ENCODE measurements at regions not wholly inside any gene's neighbourhood (a gene's known extent, or its start where the extent isn't known, plus 50 kb on each side); places are given as distances from the start of the nearest gene placed in this dataset.

GRCh38 chr10:120278069-120278468 is 179.0 kb upstream of the PLPP4 start:
- DNase-seq (no peak), ATAC-seq (no peak)
- H3K27me3 ChIP-seq: peaks cover 0 to 5% (median 0%) of the 10 kb centered on the region in 7 donors
- H3K9me3 ChIP-seq: peaks cover 0 to 9% (median 0%) of the 10 kb centered on the region in 11 donors
- intact Hi-C loops (cut with DNase I): no loop called here
- no peak overlapping the region for H3K4me3 ChIP-seq
- WGBS, 2 donors: 10 to 17% methylated on average over 1 of the region's 1 CpG
- H3K36me3 ChIP-seq: no peaks in the 10 kb centered on the region
- no peak for TF ChIP-seq CTCF (IDR thresholded peaks at IDR 0.05)
- no peaks in the 10 kb centered on the region for H3K4me1 ChIP-seq
- H3K27ac ChIP-seq: no peak overlapping the region

GRCh38 chr10:120279196-120279595 is 177.8 kb upstream of the PLPP4 start:
- WGBS, 2 donors: 90 to 92% methylated on average over 1 of the region's 1 CpG
- no peak for TF ChIP-seq CTCF (IDR thresholded peaks at IDR 0.05)
- H3K36me3 ChIP-seq: no peaks in the 10 kb centered on the region
- no peaks in the 10 kb centered on the region for H3K4me1 ChIP-seq
- ATAC-seq: no peak
- DNase-seq: no peak
- no peak overlapping the region for H3K27ac ChIP-seq
- H3K27me3 ChIP-seq: peaks cover 0 to 5% (median 0%) of the 10 kb centered on the region in 7 donors
- peaks cover 0 to 9% (median 0%) of the 10 kb centered on the region in 11 donors for H3K9me3 ChIP-seq
- no peak overlapping the region for H3K4me3 ChIP-seq
- intact Hi-C loops (cut with DNase I): no loop called here

- DNase-seq (no peak), ATAC-seq (no peak)
- Histone ChIP-seq H3K4me1 (no peaks in the 10 kb centered on the region), H3K9me3 (peaks cover 0 to 9% (median 0%) of the 10 kb centered on the region in 11 donors), H3K27ac (no peak overlapping the region), H3K36me3 (no peaks in the 10 kb centered on the region), H3K27me3 (peaks cover 0 to 5% (median 0%) of the 10 kb centered on the region in 7 donors), H3K4me3 (no peak overlapping the region)
- no peak for TF ChIP-seq CTCF (IDR thresholded peaks at IDR 0.05)
- intact Hi-C loops (cut with DNase I): no loop called here
- WGBS, 2 donors: 79 to 80% methylated on average over 8 of the region's 8 CpGs
Observed at GRCh38 chr10:120282421-120282820, 174.6 kb upstream of the PLPP4 start.

GRCh38 chr10:120282846-120283492 is 174.1 kb upstream of the PLPP4 start:
- Histone ChIP-seq H3K9me3 (peaks cover 0 to 9% (median 0%) of the 10 kb centered on the region in 11 donors), H3K4me1 (no peaks in the 10 kb centered on the region), H3K36me3 (no peaks in the 10 kb centered on the region), H3K4me3 (no peak overlapping the region), H3K27me3 (peaks cover 0 to 5% (median 0%) of the 10 kb centered on the region in 7 donors), H3K27ac (no peak overlapping the region)
- no peak for DNase-seq
- ATAC-seq: no peak
- TF ChIP-seq CTCF (IDR thresholded peaks at IDR 0.05): no peak
- intact Hi-C loops (cut with DNase I): no loop called here
- WGBS, 2 donors: 80 to 82% methylated on average over 6 of the region's 6 CpGs
